Keratinocyte (primary cell): ENCODE measurements at regions not wholly inside any gene's neighbourhood (a gene's known extent, or its start where the extent isn't known, plus 50 kb on each side); places are given as distances from the start of the nearest gene placed in this dataset.

ENCODE experiments used
- EZH2 ChIP-seq: IDR thresholded peaks from one replicate; pipeline ENCODE4 v1.6.1; 2012; ENCODE audit warnings: inconsistent platforms, mild to moderate bottlenecking, low read length, moderate library complexity
- TF ChIP-seq, protein P1 (sequence below), 3 experiments: IDR thresholded peaks in 1 of 3; conservative IDR thresholded peaks in 1 of 3; optimal IDR thresholded peaks in 1 of 3; 2 replicates in 2 of 3; 3 replicates in 1 of 3; pipeline versions ENCODE3 to v1.5.1; 2011; ENCODE audit warnings: low read length in 3 of 3, mild to moderate bottlenecking in 3 of 3, moderate library complexity in 2 of 3, control low read depth in 1 of 3, inconsistent platforms in 1 of 3; ENCODE audit not compliant: insufficient read depth in 2 of 3; ENCODE audit errors: extremely low read depth in 1 of 3

DNA sequence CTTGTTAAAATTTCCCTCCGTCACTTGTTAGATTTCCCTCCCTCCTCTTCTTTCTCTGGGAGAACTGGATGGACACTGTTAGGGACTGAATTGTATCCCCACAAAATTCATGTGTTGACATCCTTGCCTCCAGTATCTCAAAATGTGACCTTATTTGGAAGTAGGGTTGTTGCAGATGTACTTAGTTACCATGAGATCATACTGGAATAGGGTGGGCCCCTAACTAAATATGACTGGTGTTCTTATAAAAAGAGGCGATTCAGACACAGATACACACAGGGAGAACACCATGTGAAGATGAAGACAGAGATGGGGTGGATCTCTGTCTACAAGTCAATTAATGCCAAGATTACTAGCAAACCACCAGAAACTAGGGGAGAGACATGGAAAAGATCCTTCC lies 139.5 kb downstream of the ALDH8A1 start:
- TF ChIP-seq, protein P1, sequence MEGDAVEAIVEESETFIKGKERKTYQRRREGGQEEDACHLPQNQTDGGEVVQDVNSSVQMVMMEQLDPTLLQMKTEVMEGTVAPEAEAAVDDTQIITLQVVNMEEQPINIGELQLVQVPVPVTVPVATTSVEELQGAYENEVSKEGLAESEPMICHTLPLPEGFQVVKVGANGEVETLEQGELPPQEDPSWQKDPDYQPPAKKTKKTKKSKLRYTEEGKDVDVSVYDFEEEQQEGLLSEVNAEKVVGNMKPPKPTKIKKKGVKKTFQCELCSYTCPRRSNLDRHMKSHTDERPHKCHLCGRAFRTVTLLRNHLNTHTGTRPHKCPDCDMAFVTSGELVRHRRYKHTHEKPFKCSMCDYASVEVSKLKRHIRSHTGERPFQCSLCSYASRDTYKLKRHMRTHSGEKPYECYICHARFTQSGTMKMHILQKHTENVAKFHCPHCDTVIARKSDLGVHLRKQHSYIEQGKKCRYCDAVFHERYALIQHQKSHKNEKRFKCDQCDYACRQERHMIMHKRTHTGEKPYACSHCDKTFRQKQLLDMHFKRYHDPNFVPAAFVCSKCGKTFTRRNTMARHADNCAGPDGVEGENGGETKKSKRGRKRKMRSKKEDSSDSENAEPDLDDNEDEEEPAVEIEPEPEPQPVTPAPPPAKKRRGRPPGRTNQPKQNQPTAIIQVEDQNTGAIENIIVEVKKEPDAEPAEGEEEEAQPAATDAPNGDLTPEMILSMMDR (optimal IDR thresholded peaks at IDR 0.05 in 1 of 3, IDR thresholded peaks at IDR 0.05 in 1 of 3, conservative IDR thresholded peaks at IDR 0.05 in 1 of 3; ENCODE audit: extremely low read depth in 1 of 3, insufficient read depth in 2 of 3, low read length in 3 of 3) = no peak
- no peak for TF ChIP-seq EZH2
